Loucy (cell line): ENCODE measurements at regions not wholly inside any gene's neighbourhood (a gene's known extent, or its start where the extent isn't known, plus 50 kb on each side); places are given as distances from the start of the nearest gene placed in this dataset.

ENCODE experiments used
- H2AFZ ChIP-seq: fragments of 200-600 bp; sonication (generic); 2 replicates; pipeline ENCODE4 v1.6.0; 2016; ENCODE audit warnings: antibody characterized with exemption, mild to moderate bottlenecking, low read length, moderate library complexity
- H3F3A ChIP-seq: fragments of 200-600 bp; 2 replicates; pipeline ENCODE4 v1.6.0; 2016; ENCODE audit warnings: antibody characterized with exemption, low read depth, mild to moderate bottlenecking
- H3K27me3 ChIP-seq: fragments of 200-600 bp; sonication (generic); 2 replicates; pipeline ENCODE4 v1.6.1; 2014; ENCODE audit warnings: low read length, mild to moderate bottlenecking; ENCODE audit not compliant: insufficient read depth, poor library complexity, severe bottlenecking
- H3K36me3 ChIP-seq: fragments of 200-600 bp; sonication (generic); 2 replicates; pipeline ENCODE4 v1.6.1; 2016; ENCODE audit warnings: low read length; ENCODE audit not compliant: insufficient read depth
- H3K4me1 ChIP-seq: fragments of 200-600 bp; sonication (generic); 2 replicates; pipeline ENCODE4 v1.5.1; 2014; ENCODE audit warnings: low read length, mild to moderate bottlenecking; ENCODE audit not compliant: insufficient read depth, poor library complexity, severe bottlenecking
- H3K4me2 ChIP-seq: fragments of 200-600 bp; sonication (generic); 2 replicates; pipeline ENCODE4 v1.6.0; 2014; ENCODE audit warnings: antibody characterized with exemption, low read length, low read depth, mild to moderate bottlenecking; ENCODE audit not compliant: poor library complexity, severe bottlenecking
- H3K4me3 ChIP-seq: fragments of 200-600 bp; sonication (generic); 2 replicates; pipeline ENCODE4 v1.5.1; 2014; ENCODE audit warnings: low read length, mild to moderate bottlenecking, mixed read lengths; ENCODE audit not compliant: poor library complexity, severe bottlenecking
- H3K79me2 ChIP-seq: fragments of 200-600 bp; sonication (generic); 2 replicates; pipeline ENCODE4 v1.6.1; 2014; ENCODE audit warnings: low read length; ENCODE audit not compliant: insufficient read depth
- H3K9ac ChIP-seq: fragments of 200-600 bp; sonication (generic); 2 replicates; pipeline ENCODE4 v1.6.0; 2014; ENCODE audit warnings: mild to moderate bottlenecking, low read depth, low read length, moderate library complexity; ENCODE audit not compliant: poor library complexity, severe bottlenecking
- H3K9me2 ChIP-seq: fragments of 200-600 bp; sonication (generic); replicated peaks from 2 replicates; pipeline ENCODE4 v1.6.1; 2016; ENCODE audit warnings: low read depth, low read length, mixed read lengths
- H3K9me3 ChIP-seq: fragments of 200-600 bp; sonication (generic); 2 replicates; pipeline ENCODE4 v1.6.1; 2014; ENCODE audit warnings: mild to moderate bottlenecking, antibody characterized with exemption, low read length, low read depth; ENCODE audit not compliant: insufficient read depth
- H4K20me1 ChIP-seq: fragments of 200-600 bp; sonication (generic); 2 replicates; pipeline ENCODE4 v1.6.0; 2014; ENCODE audit warnings: antibody characterized with exemption, low read length, mild to moderate bottlenecking; ENCODE audit not compliant: insufficient read depth, poor library complexity, severe bottlenecking
- CTCF ChIP-seq: fragments of 200-600 bp; sonication (generic); conservative IDR thresholded peaks from 2 replicates; pipeline ENCODE4 v1.5.1; 2014; ENCODE audit warnings: mild to moderate bottlenecking, antibody characterized with exemption, low read length
- EZH2phosphoT487 ChIP-seq: fragments of 200-600 bp; IDR thresholded peaks from 2 replicates; pipeline ENCODE4 v1.6.1; 2018; ENCODE audit warnings: antibody characterized with exemption, mild to moderate bottlenecking, moderate library complexity, borderline replicate concordance

GRCh38 chr1:218887141-218887925 is 286.3 kb upstream of the LYPLAL1 start:
- Histone ChIP-seq H2AFZ (no peak overlapping the region), H3K4me2 (no peak overlapping the region)
- TF ChIP-seq CTCF (no peak), EZH2phosphoT487 (no peak)

GRCh38 chr1:218890451-218890850 is 283.2 kb upstream of the LYPLAL1 start:
- Histone ChIP-seq H3K4me1 (no peaks in the 10 kb centered on the region), H3F3A (no peaks in the 10 kb centered on the region), H3K9me3 (no peaks in the 10 kb centered on the region), H3K9me2 (no peaks in the 10 kb centered on the region), H3K4me3 (no peak overlapping the region), H3K36me3 (no peaks in the 10 kb centered on the region), H4K20me1 (no peaks in the 10 kb centered on the region), H3K4me2 (no peak overlapping the region), H3K9ac (no peak overlapping the region), H3K79me2 (no peaks in the 10 kb centered on the region), H2AFZ (no peak overlapping the region), H3K27me3 (no peaks in the 10 kb centered on the region)
- no peak for TF ChIP-seq CTCF

More at GRCh38 chr1:218887141-218887925, 286.3 kb upstream of the LYPLAL1 start:
- Histone ChIP-seq H3K4me3 (no peak overlapping the region), H4K20me1 (no peaks in the 10 kb centered on the region), H3K4me1 (no peaks in the 10 kb centered on the region), H3K9me3 (no peaks in the 10 kb centered on the region; the same call in 1 of the 2 replicates), H3K36me3 (no peaks in the 10 kb centered on the region), H3K79me2 (no peaks in the 10 kb centered on the region), H3F3A (no peaks in the 10 kb centered on the region), H3K9ac (no peak overlapping the region), H3K9me2 (no peaks in the 10 kb centered on the region), H3K27me3 (no peaks in the 10 kb centered on the region)

GRCh38 chr1:218891577-218891976 is 282.1 kb upstream of the LYPLAL1 start:
- Histone ChIP-seq H3K9me2 (no peaks in the 10 kb centered on the region), H3K79me2 (no peaks in the 10 kb centered on the region), H3K27me3 (no peaks in the 10 kb centered on the region), H4K20me1 (no peaks in the 10 kb centered on the region), H3K36me3 (no peaks in the 10 kb centered on the region), H3F3A (no peaks in the 10 kb centered on the region), H3K4me3 (no peak overlapping the region), H2AFZ (no peak overlapping the region), H3K4me2 (no peak overlapping the region), H3K4me1 (no peaks in the 10 kb centered on the region), H3K9ac (no peak overlapping the region), H3K9me3 (no peaks in the 10 kb centered on the region)
- TF ChIP-seq EZH2phosphoT487 (no peak), CTCF (no peak)
